ENCODE measurements at regions not wholly inside any gene's neighbourhood (a gene's known extent, or its start where the extent isn't known, plus 50 kb on each side); places are given as distances from the start of the nearest gene placed in this dataset.
"Not testable (repeated sequence)": the region's sequence is repeated elsewhere in the genome, so short reads cannot be mapped to it uniquely, and the experiment has no call there.

GRCh38 chr9:87041553-87042235, 94.4 kb upstream of the GAS1 start:
- TF ChIP-seq CTCF, POLR2AphosphoS5, POLR2A (IDR thresholded peaks at IDR 0.05): not testable (repeated sequence)

Measured in stomach (tissue), 4 donors.